DND-41 (cell line): ENCODE measurements at regions not wholly inside any gene's neighbourhood (a gene's known extent, or its start where the extent isn't known, plus 50 kb on each side); places are given as distances from the start of the nearest gene placed in this dataset.

Experiments used
- ATAC-seq: fragments of 200-7000 bp; cut with Tn5 transposase; 3 replicates; pipeline ENCODE4 v1.9.1; 2021; ENCODE audit warnings: low read depth; ENCODE audit not compliant: insufficient read depth
- DNase-seq: peaks from one replicate; pipeline ENCODE4 v3.0.0-alpha.2; 2020
- H2AFZ ChIP-seq: 2 replicates; pipeline ENCODE4 v1.6.0; 2012; ENCODE audit warnings: low read depth, low read length
- H3K27ac ChIP-seq: 2 replicates; pipeline ENCODE4 v1.5.1; 2012; ENCODE audit warnings: low read length, inconsistent platforms
- H3K27me3 ChIP-seq: fragments of 200-600 bp; sonication (generic); 2 replicates; pipeline ENCODE4 v1.6.0; 2012; ENCODE audit warnings: low read length, mild to moderate bottlenecking, inconsistent platforms; ENCODE audit not compliant: insufficient read depth, poor library complexity
- H3K36me3 ChIP-seq: 2 replicates; pipeline ENCODE4 v1.5.1; 2012; ENCODE audit warnings: low read length, inconsistent platforms; ENCODE audit not compliant: insufficient read depth
- H3K4me1 ChIP-seq: 2 replicates; pipeline ENCODE4 v1.5.1; 2012; ENCODE audit warnings: mild to moderate bottlenecking, low read length; ENCODE audit not compliant: insufficient read depth
- H3K4me2 ChIP-seq: 2 replicates; pipeline ENCODE4 v1.6.0; 2012; ENCODE audit warnings: mild to moderate bottlenecking, moderate library complexity, low read length, inconsistent platforms; ENCODE audit not compliant: insufficient read depth
- H3K4me3 ChIP-seq, 2 experiments: fragments of 200-600 bp in 1 of 2; shearing (Covaris generic) in 1 of 2; 2 replicates each; pipeline ENCODE4 v1.5.1; 2012 to 2016; ENCODE audit warnings: inconsistent platforms in 2 of 2, low read length in 2 of 2, mild to moderate bottlenecking in 2 of 2, low read depth in 1 of 2, moderate library complexity in 1 of 2
- H3K79me2 ChIP-seq: 2 replicates; pipeline ENCODE4 v1.6.0; 2012; ENCODE audit warnings: low read length, inconsistent platforms; ENCODE audit not compliant: insufficient read depth
- H3K9ac ChIP-seq: 2 replicates; pipeline ENCODE4 v1.6.0; 2012; ENCODE audit warnings: low read depth, mild to moderate bottlenecking, inconsistent platforms, low read length, moderate library complexity
- H3K9me3 ChIP-seq: 2 replicates; pipeline ENCODE4 v1.5.1; 2012; ENCODE audit warnings: low read length, moderate library complexity, mild to moderate bottlenecking, inconsistent platforms; ENCODE audit not compliant: insufficient read depth, severe bottlenecking
- H4K20me1 ChIP-seq: 2 replicates; pipeline ENCODE4 v1.6.0; 2012; ENCODE audit warnings: low read length; ENCODE audit not compliant: insufficient read depth
- EZH2 ChIP-seq: IDR thresholded peaks from 3 replicates; pipeline ENCODE4 v1.6.1; 2012; ENCODE audit warnings: borderline replicate concordance, low read depth, mild to moderate bottlenecking, moderate library complexity, low read length, inconsistent platforms; ENCODE audit not compliant: severe bottlenecking
- TF ChIP-seq, protein P1 (sequence below): IDR thresholded peaks from 2 replicates; pipeline ENCODE4 v1.5.1; 2012; ENCODE audit warnings: borderline replicate concordance, low read length, moderate library complexity, mild to moderate bottlenecking; ENCODE audit not compliant: poor library complexity, severe bottlenecking; ENCODE audit errors: extremely low read depth

DNA sequence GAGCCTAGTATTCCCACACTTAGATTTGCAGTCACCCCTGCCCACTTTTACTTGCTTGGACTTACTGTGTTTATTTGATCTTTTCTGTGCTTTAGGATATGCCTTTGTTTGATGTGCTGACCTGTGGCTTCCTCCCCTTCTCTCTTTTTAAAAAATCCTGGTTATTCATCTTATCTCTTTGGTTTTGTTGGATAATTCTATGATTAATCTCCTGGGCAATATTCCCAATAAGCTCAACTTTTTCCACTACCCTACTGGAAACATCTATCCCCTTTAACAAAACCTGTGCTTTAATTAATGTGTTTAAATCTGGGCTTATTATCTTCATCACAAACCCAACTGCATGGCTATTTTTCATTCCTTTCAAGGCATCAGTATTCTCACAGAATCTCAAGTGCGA is 476.0 kb upstream of the TGFBR2 start:
- no peaks in the 10 kb centered on the region for H3K4me1 ChIP-seq
- no peaks in the 10 kb centered on the region for H3K27me3 ChIP-seq
- no peak overlapping the region for H3K4me3 ChIP-seq
- no peaks in the 10 kb centered on the region for H3K9me3 ChIP-seq
- no peaks in the 10 kb centered on the region for H3K36me3 ChIP-seq
- H3K79me2 ChIP-seq, result no peaks in the 10 kb centered on the region
- no peaks in the 10 kb centered on the region for H4K20me1 ChIP-seq
- no peak for TF ChIP-seq EZH2
- TF ChIP-seq, protein P1, sequence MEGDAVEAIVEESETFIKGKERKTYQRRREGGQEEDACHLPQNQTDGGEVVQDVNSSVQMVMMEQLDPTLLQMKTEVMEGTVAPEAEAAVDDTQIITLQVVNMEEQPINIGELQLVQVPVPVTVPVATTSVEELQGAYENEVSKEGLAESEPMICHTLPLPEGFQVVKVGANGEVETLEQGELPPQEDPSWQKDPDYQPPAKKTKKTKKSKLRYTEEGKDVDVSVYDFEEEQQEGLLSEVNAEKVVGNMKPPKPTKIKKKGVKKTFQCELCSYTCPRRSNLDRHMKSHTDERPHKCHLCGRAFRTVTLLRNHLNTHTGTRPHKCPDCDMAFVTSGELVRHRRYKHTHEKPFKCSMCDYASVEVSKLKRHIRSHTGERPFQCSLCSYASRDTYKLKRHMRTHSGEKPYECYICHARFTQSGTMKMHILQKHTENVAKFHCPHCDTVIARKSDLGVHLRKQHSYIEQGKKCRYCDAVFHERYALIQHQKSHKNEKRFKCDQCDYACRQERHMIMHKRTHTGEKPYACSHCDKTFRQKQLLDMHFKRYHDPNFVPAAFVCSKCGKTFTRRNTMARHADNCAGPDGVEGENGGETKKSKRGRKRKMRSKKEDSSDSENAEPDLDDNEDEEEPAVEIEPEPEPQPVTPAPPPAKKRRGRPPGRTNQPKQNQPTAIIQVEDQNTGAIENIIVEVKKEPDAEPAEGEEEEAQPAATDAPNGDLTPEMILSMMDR, result no peak
- DNase-seq (no peak), ATAC-seq (no peak)
- no peak overlapping the region for H3K27ac ChIP-seq
- no peak overlapping the region for H3K9ac ChIP-seq
- no peak overlapping the region for H3K4me2 ChIP-seq
- H2AFZ ChIP-seq, result no peak overlapping the region

GRCh38 chr3:30131191-30131590 is 475.2 kb upstream of the TGFBR2 start:
- H3K4me3 ChIP-seq, result no peak overlapping the region
- H3K4me1 ChIP-seq, result no peaks in the 10 kb centered on the region
- no peak overlapping the region for H3K27ac ChIP-seq
- no peak overlapping the region for H3K4me2 ChIP-seq
- H3K79me2 ChIP-seq, result no peaks in the 10 kb centered on the region
- no peaks in the 10 kb centered on the region for H3K27me3 ChIP-seq
- no peak overlapping the region for H3K9ac ChIP-seq
- DNase-seq (no peak), ATAC-seq (no peak)
- TF ChIP-seq, protein P1, result no peak
- no peak for TF ChIP-seq EZH2
- H2AFZ ChIP-seq, result no peak overlapping the region
- no peaks in the 10 kb centered on the region for H3K9me3 ChIP-seq
- no peaks in the 10 kb centered on the region for H4K20me1 ChIP-seq
- H3K36me3 ChIP-seq, result no peaks in the 10 kb centered on the region

DNA sequence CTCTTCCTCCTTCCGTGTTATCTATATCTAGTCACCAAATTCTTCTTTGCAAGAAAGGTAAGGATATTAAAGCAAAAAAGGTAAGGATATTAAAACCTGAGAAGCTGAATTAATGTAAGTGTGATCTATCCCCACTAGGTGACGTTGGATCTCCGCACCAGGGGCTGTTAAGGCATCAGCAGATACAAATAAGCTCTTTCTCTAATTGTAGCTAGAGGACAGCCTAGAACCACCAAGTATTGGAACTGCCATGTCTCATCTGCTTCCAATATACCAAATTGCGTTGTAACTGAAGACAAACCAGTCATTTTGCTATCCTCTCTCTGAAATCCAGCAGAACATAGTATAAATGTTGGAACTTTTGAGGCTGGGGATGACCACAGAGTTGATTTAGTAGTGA is 471.2 kb upstream of the TGFBR2 start:
- H2AFZ ChIP-seq, result no peak overlapping the region
- H3K4me2 ChIP-seq, result no peak overlapping the region
- no peak overlapping the region for H3K4me3 ChIP-seq
- H3K36me3 ChIP-seq, result no peaks in the 10 kb centered on the region
- H3K27ac ChIP-seq, result no peak overlapping the region
- no peaks in the 10 kb centered on the region for H3K79me2 ChIP-seq
- H4K20me1 ChIP-seq, result no peaks in the 10 kb centered on the region
- H3K9ac ChIP-seq, result no peak overlapping the region
- no peak for TF ChIP-seq EZH2
- TF ChIP-seq, protein P1, result no peak
- no peaks in the 10 kb centered on the region for H3K9me3 ChIP-seq
- ATAC-seq, result no peak
- no peaks in the 10 kb centered on the region for H3K27me3 ChIP-seq
- H3K4me1 ChIP-seq, result no peaks in the 10 kb centered on the region
- DNase-seq, result no peak

DNA sequence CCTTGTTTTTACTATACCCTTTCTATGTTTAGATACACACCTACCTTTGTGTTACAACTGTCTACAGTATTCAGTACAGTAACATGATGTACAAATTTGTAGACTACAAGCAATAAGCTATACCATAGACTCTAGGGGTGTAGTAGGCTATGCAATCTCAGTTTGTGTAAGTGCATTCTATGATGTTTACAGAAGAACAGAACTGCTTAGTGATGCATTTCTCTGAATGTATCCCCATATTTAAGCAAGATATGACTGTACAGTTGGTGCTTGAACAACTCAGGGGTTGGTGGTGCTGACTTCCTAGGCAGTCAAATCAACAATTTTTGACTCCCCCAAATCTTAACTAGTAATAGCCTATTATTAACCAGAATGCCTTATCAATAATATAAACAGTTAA is 467.1 kb upstream of the TGFBR2 start:
- Histone ChIP-seq H4K20me1 (no peaks in the 10 kb centered on the region), H3K4me1 (no peaks in the 10 kb centered on the region), H3K9me3 (no peaks in the 10 kb centered on the region), H2AFZ (no peak overlapping the region), H3K27ac (no peak overlapping the region), H3K36me3 (no peaks in the 10 kb centered on the region), H3K4me2 (no peak overlapping the region), H3K27me3 (no peaks in the 10 kb centered on the region), H3K4me3 (no peak overlapping the region), H3K9ac (no peak overlapping the region), H3K79me2 (no peaks in the 10 kb centered on the region)
- TF ChIP-seq, protein P1, result no peak
- no peak for TF ChIP-seq EZH2
- DNase-seq (no peak), ATAC-seq (no peak)
